Stomach (tissue), 4 donors: ENCODE measurements at regions not wholly inside any gene's neighbourhood (a gene's known extent, or its start where the extent isn't known, plus 50 kb on each side); places are given as distances from the start of the nearest gene placed in this dataset.

Experiments
- EP300 ChIP-seq: sonication (generic); formaldehyde crosslinking; IDR thresholded peaks from one replicate; pipeline ENCODE4 v1.6.1; 2017; ENCODE audit warnings: antibody characterized with exemption
- POLR2A ChIP-seq, 4 donors: fragments of 450-650 bp; IDR thresholded peaks; one replicate each; pipeline ENCODE4 v1.6.1; 2016; ENCODE audit warnings: antibody characterized with exemption in 4 of 4, control low read depth in 2 of 4, mild to moderate bottlenecking in 1 of 4, moderate library complexity in 1 of 4
- POLR2AphosphoS5 ChIP-seq, 3 donors: sonication (generic); formaldehyde crosslinking; IDR thresholded peaks; one replicate each; pipeline ENCODE4 v1.6.1; 2016; ENCODE audit warnings: antibody characterized with exemption in 3 of 3
- TF ChIP-seq, protein P1 (sequence below), 7 experiments: fragments of 450-650 bp in 4 of 7; fragments of 200-600 bp in 3 of 7; sonication (generic) in 3 of 7; IDR thresholded peaks; one replicate each; pipeline ENCODE4 v1.5.1; 2016 to 2019; ENCODE audit warnings: antibody characterized with exemption in 7 of 7, control low read depth in 2 of 7, mild to moderate bottlenecking in 1 of 7

DNA sequence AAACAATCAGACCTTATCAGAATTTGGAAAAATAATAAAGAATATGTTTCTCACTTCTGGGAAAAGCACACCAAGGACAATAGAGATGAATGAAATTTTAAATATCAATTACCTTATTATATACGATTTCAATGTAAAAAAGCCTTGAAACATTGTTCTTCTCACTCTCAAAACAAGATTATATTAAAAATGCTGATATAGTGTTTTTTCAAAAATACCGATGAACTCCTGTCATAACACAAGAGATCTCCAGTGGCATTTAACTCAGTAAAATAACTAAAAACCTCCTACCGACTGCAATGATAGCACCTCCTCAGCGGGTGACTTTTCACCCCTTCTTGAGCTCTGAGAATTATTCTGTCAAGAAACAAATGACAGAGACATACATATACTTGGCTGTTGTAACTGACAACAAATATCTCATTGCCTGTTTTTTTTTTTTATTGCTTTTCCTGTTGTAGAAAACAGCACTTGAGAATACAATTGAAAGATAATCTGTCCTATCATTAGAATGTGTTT is 1237.3 kb downstream of the C4orf33 start:
- TF ChIP-seq, protein P1, sequence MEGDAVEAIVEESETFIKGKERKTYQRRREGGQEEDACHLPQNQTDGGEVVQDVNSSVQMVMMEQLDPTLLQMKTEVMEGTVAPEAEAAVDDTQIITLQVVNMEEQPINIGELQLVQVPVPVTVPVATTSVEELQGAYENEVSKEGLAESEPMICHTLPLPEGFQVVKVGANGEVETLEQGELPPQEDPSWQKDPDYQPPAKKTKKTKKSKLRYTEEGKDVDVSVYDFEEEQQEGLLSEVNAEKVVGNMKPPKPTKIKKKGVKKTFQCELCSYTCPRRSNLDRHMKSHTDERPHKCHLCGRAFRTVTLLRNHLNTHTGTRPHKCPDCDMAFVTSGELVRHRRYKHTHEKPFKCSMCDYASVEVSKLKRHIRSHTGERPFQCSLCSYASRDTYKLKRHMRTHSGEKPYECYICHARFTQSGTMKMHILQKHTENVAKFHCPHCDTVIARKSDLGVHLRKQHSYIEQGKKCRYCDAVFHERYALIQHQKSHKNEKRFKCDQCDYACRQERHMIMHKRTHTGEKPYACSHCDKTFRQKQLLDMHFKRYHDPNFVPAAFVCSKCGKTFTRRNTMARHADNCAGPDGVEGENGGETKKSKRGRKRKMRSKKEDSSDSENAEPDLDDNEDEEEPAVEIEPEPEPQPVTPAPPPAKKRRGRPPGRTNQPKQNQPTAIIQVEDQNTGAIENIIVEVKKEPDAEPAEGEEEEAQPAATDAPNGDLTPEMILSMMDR (IDR thresholded peaks at IDR 0.05) = no peak
- TF ChIP-seq EP300 (no peak), POLR2AphosphoS5 (IDR thresholded peaks at IDR 0.05) (no peak), POLR2A (IDR thresholded peaks at IDR 0.05) (no peak)
